Kasumi-1 (cell line): ENCODE measurements at regions not wholly inside any gene's neighbourhood (a gene's known extent, or its start where the extent isn't known, plus 50 kb on each side); places are given as distances from the start of the nearest gene placed in this dataset.

Experiments used
- DNase-seq, 2 experiments: peaks; one replicate each; lab custom pipeline; 2025; lab: John Stamatoyannopoulos, UW

DNA sequence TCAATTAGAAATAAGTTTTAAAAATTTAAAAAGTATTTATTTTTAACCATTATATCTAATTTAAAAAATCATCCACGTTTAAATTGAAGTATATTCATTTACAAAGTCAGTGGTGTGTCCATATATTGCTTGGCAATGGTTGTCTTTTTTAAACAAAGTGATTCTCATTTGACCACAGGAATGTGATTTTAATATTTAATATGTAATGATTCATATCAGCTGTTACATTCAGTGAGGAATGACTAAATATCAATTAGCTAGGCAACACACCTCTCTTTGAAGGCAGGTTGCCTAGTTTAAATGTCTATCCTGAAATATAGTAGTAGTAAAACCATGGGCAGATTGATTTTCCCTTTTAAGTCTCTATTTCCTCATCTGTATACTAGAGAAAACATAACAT lies 392.2 kb upstream of the CCDC179 start:
- no peak for DNase-seq

DNA sequence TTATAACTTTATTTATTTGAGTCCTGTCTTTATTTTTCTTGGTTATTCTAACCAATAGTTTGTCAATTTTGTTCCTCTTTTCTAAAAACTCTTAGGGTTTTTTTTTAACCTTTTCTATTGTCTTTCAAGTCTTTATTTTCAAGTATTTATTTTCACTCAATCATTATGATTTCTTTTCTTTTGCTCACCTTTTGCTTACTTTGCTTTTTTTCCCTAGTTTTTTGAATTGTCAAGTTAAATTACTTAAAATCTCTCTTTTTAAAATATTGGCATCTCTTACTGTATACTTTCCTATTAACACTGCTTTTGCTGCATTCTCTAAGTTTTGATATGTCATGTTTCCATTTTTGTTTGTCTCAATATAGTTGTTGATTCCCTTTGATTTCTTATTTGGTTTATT lies 396.8 kb upstream of the CCDC179 start:
- no peak for DNase-seq

DNA sequence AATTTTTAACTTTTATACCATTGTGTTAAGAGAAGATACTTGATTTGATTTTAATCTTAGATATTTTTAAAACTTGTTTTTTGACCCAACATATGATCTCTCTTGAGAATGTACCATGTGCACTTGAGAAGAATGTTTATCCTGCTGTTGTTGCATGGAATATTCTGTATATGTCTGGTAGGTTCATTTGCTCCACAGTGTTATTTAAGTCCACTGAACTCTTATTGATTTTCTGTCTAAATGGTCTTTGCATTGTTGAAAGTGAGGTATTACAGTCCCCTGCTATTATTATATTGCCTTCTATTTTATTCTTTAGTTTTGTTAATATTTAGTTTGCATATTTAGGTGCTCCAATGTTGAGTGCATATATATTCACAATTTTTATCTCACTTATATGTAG lies 397.3 kb upstream of the CCDC179 start:
- DNase-seq = no peak

DNA sequence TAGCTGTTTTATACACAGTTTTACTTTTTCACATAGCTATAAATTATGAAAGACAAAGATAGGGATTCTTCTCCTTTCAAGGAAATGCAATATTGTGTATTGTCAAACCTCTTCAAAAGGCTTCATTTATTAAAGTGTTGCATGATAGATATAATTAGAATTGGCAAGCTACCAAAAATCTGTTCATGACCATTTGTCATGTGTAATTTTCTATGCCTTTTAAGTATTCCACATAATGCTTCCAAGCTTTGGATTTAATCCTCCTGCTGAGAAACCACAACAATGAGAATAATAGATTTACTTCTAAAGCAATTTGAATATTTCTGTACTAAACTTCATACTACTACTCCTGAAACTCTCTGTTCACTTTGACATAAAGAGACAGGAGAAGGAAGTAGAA lies 403.2 kb upstream of the CCDC179 start:
- DNase-seq = no peak

DNA sequence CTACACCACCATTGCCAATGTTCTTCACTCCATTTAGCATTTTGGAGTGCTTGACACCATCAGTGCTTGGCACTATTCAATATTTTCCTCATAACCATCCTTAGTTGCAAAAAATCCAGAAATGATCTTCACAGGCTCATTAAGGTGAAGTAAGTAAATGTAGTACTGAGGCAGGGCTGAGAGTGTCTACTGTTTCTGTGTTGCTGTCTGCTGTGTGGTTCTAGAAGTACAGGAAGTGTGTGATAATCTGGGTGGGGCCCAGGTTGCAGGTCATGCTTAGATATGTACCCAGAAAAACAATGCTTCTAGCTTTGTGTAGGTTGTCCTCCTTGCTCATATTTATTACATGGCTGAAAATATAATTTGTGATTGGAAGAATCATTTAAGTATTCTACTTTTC lies 411.8 kb upstream of the CCDC179 start:
- no peak for DNase-seq

DNA sequence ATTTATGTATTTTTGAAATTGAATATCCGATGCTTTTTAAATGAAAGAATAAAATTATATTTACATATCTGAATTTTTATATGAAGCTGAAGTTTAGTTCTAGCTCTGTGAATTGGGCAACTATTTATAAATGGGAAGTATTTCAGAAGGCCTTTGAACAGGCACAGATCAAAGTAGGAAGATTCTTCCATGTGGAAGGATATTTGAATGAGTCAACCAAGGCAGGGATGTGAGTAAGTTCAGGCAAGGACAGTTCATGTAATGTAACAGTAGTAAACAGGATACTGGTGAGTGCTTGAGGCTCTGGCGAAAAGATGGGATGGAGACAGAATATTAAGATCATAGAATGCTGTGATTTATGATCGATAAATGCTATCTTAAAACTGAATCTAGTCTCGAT lies 417.8 kb upstream of the CCDC179 start:
- no peak for DNase-seq

DNA sequence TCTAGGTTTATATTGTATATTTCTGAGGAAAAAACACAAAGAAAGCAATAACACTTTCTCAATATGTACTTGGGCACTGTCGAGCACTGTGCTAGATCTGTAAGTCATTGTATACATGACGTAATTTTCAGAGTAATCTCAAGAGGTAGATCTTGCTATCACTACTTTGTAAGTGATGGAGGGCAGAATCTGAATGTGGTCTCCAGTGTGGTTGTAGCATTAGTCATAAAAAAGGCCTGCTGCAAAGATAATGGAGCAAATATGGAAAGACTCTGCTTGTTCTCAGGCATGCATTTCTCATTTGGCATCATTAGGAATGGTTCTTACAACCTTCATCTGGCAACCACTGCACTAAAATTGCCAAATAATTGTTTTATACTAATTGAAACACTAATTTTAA lies 419.8 kb upstream of the CCDC179 start:
- no peak for DNase-seq

DNA sequence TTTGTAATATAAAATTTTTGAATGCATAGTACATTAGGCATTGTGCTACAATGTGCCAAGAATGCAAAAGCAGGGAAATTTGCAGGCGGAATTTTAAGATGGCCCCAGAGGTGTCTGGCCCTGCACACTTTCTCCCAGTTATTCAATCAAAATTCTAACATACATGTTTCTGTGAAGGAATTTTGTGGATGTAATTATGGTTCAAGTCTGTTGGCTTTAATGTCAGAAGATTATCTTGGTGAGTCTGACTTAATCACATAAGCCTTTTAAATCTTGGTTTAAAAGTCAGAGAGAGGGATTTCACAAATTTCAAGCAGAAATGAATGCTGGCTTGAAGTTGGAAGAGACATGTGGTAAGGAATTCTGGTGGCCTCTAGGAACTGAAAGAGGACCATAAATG lies 423.4 kb upstream of the CCDC179 start:
- DNase-seq = no peak

DNA sequence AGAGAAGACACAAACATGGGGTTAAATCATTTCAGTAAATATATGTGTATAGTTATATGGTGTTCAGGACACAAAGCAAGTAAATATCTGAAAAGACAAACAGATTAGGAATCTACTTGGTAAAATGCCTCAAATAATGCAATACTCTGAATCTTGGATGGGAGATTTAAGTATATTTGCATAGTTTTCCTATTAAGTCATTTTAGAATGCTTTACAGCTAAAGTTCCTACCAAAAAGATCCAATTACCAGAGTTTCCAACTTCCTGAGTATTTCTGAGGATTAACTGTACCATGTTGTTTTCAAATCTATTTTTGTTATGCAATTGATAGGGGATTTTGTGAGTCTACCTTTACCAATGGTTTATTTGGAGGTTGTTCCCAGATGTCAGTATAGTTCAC lies 424.4 kb upstream of the CCDC179 start:
- no peak for DNase-seq

DNA sequence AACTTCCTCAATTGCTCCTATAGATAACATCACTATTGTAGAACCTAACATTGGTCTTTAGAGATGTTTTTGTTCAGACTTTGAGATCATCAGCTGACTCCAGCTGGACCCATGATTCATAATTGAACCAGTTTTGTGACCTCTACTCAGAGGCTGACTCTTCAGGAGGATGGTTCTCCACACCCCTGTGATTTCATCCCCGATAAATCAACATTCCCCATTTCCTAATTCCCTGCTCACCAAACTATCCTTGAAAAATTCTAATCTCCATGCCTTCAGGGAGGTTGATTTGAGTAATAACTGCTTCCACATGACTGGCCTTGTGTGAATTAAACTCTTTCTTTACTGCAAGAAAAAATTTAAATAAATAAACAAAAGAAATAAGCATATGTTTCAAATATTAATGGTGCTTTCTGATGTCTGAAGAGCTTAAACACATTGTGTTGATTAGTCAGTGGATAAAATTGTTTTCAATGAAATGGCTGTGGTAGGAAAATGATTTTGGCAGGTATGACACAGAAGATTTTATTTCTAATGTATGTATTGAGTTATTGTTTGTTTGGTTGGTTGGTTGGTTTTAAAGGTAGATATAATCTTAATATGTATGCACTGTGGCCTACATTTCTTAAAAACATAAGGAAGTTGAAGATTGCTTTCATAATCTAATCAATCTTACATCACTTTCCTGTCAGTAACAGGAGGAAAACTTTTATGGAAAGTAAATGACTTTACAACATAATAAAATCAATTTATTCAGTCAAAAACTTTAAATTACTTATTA lies 427.9 kb upstream of the CCDC179 start:
- DNase-seq = no peak

DNA sequence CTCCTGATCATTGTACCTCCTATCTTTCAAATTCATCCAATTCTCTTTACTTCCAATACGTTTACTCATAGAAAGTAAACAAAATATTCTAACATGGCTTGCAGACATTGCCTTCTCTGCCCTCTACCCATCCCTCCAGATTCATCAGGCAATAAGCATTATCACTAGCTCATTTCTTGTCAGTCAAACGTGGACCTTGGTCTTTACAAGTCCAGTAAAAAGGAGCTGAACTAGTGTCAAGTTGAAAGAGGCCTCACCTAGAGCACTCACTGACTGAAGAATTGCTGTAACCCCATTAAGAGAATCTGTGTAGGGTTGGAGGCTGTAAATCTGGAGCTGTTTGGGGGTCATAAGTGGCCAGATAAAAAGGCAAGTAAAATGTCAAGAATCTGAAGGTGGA lies 435.0 kb upstream of the CCDC179 start:
- DNase-seq = no peak

DNA sequence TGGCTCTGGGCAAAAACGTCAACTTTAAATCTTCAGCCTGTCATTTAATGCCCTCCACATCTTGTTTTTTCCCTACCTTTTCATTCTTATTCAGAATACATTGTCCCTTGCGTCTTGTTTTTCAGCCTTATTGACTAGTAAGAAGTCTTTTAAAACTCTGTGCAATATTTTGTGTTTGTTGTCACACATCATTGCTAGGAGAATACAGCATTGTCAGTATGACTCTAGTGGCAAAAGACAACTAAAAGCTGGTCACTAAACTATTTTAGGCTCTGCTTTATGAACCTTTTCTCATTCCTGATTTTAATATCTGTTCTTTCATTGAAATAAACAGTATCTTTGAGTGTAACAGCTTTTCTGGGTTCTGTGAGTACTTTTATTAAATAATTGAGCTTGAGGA lies 447.8 kb upstream of the CCDC179 start:
- no peak for DNase-seq

DNA sequence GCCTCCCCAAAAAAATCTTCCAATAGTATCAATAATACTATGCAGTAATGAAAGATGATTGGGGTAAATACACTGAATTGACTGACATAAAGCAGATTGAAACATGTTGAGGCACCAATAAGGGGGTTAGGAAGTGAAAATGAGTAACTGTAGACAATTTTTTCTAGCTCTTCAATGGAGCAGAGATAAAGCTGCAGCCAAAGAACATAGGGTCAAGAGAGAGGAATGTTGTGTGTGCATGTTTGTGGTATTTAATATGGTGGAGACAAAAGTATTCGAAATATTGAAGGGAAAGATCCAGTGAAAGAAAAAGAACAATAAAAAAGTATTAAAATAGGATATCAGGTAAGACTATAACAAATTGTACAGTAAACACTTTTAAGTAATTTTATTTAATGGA lies 450.0 kb upstream of the CCDC179 start:
- no peak for DNase-seq

DNA sequence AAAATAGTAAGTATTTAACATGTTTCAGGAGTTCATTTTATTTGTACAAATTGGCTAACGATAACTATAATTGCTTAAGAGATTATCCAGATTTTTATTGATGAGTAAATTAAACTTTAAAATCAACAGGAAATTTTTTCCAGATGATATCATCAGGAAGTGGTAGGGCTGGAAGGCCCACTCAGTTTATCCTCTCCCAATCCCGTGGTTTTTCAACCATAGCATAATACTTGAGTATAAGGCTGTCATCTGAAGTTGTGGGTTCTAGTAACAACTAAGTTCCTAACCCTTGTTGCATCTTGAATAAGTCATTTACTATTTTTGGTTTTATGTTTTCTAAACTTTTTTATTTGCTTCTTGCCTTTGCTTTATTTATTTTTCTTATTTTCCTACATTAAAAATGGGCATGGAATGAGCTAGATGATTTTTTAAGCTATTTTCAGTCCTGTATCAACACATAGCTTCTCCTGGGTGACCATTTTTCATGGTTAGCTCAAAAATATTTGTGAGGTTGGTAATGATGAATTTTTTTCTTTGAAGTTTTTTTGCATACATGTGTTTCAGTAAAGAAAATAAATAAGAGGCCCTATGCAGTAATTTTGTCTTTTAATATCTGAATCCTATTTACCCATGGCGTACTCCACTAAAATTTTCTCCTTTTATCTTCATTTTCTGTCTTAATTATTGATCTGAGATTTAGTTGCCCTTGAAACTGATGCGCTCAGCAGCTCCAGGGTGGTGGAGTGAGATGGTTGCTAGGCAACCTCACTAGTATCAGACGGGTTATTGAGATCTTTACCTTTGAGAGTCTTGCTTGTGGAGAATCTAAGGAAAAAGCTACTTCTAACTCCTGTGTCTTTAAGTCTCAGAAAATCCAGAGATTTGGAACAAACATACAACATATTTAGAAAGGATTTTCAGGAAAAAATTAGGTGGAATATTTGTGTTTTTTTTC lies 452.0 kb upstream of the CCDC179 start:
- DNase-seq = no peak

DNA sequence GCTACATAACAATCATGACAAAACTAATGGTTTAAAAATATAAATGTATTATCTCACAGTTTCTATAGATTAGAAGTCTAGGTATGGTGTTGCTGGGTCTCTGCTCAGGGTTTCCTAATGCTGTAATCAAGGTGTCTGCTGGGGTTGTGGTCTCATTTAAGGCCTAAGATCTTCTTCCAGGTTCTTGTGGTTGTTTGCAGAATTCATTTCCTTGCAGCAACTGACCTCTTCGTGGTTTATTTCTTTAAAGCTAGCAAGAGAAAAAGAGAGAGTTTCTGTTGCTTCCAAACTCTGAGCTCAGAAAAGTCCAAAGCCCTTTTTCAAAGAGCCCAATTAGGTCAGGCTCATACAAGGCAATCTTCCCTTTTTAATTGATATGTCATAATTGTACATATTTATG lies 452.7 kb upstream of the CCDC179 start:
- no peak for DNase-seq

DNA sequence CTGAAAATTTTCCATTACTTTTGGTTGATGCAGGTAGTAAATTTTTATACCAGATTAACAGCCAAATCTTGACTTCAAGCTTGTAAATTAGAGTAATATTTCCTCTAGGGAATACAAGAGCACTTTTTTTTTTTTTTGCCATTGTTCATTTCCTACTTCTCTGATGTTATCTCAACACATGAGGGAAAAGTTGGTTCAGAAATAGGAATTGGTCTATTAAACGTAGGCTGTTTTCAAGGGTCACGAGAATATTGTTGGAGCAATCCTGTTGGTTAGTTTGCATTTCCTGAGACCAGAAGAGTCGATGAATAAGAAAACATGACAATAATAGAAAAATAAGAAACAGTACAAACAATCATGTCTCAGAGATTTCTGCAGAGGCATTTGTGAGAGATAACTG lies 453.9 kb upstream of the CCDC179 start:
- no peak for DNase-seq

DNA sequence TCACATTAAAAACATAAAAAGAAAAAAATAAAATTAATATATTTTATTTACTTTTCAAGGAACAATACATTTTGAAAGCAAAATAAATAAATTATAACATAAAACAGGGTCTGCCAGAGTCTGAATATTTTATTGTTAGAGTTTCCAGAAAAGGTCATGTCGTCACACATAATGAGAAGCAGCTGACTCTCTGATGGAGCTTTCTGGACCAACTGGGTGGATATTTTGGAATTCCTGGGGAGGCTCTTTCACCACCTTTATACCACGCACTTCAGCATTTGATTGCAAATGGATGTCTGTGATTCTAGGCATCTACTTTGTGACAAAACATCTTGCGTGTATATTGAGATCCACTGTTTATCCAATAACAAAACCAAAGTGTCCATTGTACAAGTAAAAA lies 455.0 kb upstream of the CCDC179 start:
- no peak for DNase-seq

DNA sequence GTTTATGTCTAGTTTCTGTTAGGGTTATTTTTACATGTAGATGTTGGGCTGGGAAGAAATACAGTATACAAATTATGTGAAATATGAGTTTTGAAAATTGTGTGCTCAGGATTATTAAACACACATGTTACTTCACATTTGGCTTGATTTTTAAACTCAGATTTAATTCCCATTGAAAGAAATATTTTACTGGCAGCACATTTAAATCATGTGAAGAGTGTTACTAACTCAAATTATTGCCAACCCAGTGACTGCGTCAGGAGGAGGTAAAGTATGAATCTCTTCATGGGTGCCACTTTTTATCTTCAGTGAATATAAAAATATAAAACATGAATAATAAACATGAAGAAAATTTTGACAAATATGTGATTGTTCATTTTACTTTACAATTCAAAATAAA lies 457.5 kb upstream of the CCDC179 start:
- no peak for DNase-seq

DNA sequence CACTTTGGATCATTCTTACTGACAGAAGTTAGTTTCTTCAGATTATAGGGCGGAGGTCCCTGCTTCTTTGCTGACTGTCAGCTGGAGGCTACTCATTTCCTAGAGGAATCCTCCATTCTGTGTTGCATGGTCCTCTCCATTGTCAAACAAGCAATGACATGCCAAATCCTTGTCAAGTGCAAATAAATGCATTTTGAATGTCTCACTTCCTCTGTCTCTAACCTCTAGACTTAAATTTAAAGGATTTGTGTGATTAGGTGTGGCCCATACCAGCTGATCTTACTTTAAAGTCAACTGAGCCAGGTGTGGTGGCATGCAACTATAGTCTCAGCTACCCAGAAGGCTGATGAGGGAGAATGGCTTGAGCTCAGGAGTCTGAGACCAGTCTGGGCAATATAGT lies 458.4 kb upstream of the CCDC179 start:
- no peak for DNase-seq

DNA sequence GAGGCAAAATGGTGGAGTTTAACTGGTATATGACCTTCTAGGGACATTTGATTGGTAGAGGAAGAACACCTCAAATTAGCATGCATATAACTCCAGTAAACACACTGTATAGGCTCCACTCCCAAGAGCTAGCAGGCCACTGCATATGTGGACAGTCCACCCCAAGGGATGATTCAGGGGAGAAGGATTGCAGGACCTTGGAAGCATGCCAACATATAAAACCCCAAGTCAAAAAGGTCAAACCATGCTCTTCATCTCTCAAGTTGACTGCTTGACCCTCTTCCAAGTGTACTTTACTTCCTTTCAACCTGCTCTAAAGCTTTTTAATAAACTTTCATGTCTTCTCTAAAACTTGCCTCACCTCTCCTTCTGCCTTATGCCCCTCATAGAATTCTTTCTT lies 459.9 kb upstream of the CCDC179 start:
- no peak for DNase-seq

DNA sequence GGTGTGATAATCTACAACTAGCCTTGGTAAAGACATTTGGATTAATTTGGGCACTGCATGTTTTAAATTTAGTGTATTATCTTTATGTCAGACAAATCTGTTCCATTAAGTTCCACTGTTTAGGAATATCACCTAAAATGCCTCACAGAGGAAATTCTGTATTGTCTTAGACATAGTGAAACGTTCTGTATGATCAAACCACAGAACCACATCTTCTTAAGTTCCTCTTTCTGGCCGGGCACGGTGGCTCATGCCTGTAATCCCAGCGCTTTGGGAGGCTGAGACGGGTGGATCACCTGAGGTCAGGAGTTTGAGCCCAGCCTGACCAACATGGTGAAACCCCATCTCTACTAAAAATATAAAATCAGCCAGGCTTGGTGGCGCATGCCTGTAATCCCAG lies 475.3 kb upstream of the CCDC179 start:
- peak; percentile 63 to 69 for DNase-seq

DNA sequence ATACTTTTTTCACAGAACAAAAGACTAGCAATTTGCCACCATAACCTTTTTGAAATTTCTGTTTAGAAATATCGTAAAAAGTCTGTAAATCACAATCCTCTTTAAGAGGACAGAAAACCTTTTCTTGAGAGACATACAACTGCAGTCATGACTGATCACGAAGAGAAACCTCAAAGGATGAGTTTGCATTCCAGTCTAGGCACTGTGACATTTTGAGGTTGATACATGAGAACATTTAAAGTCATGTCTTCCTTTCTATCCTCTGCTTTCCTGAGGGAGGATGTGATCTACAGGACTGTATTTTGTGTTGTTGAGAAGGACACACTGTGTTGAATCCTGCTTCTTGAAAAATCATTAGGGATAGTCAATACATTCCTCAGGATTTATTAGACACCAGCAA lies 476.7 kb upstream of the CCDC179 start:
- DNase-seq = no peak

DNA sequence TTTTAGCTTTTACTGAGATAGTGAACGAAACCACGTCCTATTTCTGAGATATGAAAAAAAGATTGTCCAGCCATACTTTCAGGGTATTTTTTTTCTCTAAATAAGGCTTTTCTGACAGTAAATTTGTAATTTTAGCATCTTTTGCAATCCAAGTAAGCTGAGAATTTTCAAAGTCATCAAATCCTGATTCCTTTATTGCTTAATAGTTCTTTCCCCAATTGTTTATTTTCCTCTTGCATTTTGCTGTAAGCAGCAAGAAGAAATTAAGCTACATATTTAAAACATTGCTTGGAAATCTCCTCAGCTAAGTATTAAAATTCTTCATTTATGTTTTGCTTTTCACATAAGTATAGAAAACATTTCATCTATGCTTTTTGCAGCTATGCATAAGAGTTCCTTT lies 493.3 kb upstream of the CCDC179 start:
- no peak for DNase-seq
